ENCODE measurements at regions not wholly inside any gene's neighbourhood (a gene's known extent, or its start where the extent isn't known, plus 50 kb on each side); places are given as distances from the start of the nearest gene placed in this dataset.

DNA sequence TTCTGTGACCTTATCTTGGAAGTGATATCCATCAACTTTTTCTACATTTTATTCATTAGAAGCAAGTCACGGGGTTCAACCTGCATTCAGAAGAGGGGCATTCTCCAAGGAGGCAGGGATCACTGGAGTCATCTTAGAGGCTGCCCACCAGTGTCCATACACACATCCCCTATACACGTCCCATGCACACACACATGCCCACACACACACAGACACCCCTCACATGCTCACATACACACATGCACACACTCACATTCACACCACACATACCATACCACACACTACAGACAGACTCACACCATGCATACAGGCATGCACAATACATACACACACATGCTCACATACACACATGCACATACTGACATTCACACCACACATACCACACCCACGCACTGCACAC, 884.7 kb downstream of the TBC1D22A start:
- TF ChIP-seq, protein P1, sequence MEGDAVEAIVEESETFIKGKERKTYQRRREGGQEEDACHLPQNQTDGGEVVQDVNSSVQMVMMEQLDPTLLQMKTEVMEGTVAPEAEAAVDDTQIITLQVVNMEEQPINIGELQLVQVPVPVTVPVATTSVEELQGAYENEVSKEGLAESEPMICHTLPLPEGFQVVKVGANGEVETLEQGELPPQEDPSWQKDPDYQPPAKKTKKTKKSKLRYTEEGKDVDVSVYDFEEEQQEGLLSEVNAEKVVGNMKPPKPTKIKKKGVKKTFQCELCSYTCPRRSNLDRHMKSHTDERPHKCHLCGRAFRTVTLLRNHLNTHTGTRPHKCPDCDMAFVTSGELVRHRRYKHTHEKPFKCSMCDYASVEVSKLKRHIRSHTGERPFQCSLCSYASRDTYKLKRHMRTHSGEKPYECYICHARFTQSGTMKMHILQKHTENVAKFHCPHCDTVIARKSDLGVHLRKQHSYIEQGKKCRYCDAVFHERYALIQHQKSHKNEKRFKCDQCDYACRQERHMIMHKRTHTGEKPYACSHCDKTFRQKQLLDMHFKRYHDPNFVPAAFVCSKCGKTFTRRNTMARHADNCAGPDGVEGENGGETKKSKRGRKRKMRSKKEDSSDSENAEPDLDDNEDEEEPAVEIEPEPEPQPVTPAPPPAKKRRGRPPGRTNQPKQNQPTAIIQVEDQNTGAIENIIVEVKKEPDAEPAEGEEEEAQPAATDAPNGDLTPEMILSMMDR (IDR thresholded peaks at IDR 0.05; ENCODE audit: control insufficient read depth, extremely low read depth, insufficient read depth) = no peak
- no peak overlapping the region for H3K4me3 ChIP-seq (ENCODE audit: low read depth, low read length)
- no peak for DNase-seq (ENCODE audit: low read depth)

DNA sequence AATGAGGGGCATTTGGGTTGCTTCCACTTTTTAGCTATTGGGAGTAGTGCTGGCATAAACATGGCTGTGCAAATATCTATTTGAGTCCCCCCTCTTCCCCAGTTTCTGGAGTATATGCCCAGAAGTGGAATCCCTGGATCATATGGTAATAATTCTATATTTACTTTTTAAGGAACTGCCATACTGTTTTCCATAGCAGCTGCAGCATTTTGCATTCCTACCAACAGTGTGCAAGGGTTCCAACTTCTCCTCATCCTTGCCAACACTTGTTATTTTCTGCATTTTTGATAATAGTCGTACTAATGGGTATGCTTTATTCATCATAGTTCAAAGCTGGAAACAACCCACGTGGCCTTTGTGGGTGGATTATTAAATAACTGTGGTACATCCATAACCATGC, 883.5 kb downstream of the TBC1D22A start:
- no peak overlapping the region for H3K4me3 ChIP-seq (ENCODE audit: low read depth, low read length)

DNA sequence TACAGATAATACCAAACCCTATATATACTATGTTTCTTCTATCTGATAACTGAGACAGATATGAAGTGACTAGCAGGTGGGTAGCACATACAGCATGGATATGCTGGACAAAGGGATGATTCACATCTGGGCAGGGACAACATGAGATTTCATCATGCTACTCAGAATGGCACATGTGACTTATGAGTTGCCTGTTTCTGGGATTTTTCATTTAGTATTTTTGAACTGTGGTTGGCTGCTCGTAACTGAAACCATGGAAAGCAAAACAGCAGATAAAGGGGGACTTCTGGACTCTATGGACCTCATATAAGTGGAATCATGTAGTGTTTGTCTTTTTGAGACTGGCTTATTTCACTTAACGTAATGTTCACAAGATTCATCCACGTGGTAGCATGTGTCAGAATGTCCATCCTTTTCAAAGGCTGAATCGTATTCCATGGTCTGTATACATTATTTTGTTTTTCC, 883.0 kb downstream of the TBC1D22A start:
- DNase-seq (ENCODE audit: low read depth) = no peak
- TF ChIP-seq, protein P1 (IDR thresholded peaks at IDR 0.05; ENCODE audit: control insufficient read depth, extremely low read depth, insufficient read depth) = no peak
- no peak overlapping the region for H3K4me3 ChIP-seq (ENCODE audit: low read depth, low read length)

More for the DNA sequence above, 883.5 kb downstream of the TBC1D22A start:
- TF ChIP-seq, protein P1 (IDR thresholded peaks at IDR 0.05; ENCODE audit: control insufficient read depth, extremely low read depth, insufficient read depth) = no peak
- no peak for DNase-seq (ENCODE audit: low read depth)

DNA sequence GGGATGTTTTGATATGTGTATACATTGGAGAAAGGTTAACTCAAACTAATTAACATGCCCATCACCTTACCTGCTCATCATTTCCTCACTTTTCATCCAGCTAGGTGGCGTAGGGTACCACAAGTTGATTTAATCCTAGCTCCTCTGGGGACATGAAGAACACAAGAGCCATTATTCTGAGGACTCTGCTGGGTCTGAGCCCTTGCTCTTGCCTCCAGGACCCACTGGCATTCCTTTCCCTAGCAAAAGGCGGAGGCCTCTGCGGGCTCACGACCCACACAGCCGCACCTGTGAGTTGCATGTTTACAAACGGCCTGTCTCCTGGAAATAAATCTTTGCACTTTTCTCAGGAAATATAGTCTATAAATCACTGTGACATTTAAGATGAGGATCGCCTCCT, 871.9 kb downstream of the TBC1D22A start:
- no peak overlapping the region for H3K4me3 ChIP-seq (ENCODE audit: low read depth, low read length)
- TF ChIP-seq, protein P1 (IDR thresholded peaks at IDR 0.05; ENCODE audit: control insufficient read depth, extremely low read depth, insufficient read depth) = peak; percentile 26; the same call in 1 of the 2 replicates
- no peak for DNase-seq (ENCODE audit: low read depth)

DNA sequence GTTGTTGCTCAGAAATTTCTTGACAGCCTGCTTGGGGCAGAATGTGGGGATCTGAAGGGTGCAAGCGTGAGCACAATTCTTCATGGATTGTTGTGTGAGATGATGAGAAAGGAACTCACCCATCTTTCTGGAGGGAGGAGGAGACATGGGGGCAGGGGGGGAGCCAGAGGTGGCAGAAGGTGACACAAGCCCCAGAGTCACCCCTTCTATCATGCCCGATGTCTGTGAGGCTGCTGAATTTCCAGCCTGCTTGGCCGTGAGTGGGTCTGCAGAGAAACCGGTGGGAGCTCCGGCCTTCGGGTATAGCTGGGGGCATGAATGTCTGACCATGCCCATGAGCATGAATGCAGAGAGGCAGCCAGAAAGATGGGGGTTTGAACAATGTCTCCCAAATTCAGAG, 870.7 kb downstream of the TBC1D22A start:
- H3K4me3 ChIP-seq (ENCODE audit: low read depth, low read length) = peak overlapping the region; percentile 94
- DNase-seq (ENCODE audit: low read depth) = no peak
- TF ChIP-seq, protein P1 (IDR thresholded peaks at IDR 0.05; ENCODE audit: control insufficient read depth, extremely low read depth, insufficient read depth) = no peak

DNA sequence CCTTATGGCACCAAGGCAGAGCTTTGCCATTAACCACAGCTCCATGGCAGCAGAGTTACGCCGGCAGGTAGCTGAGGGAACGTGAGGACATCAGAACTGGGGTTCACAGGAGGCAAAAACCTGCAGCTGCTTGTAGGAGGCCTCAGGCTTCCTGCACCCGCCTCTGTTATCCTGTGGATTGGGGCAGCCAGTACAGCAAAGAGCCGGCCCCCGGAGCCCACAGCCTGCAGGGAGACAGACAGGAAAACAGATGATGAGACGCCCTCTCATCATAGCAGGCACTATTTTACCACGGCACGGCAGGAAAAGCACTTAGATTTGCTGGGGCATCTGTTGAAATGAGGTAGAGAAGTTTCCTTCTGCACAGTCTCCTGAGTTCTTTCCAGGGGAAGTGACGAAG, 870.3 kb downstream of the TBC1D22A start:
- peak overlapping the region; percentile 94 for H3K4me3 ChIP-seq (ENCODE audit: low read depth, low read length)
- TF ChIP-seq, protein P1 (IDR thresholded peaks at IDR 0.05; ENCODE audit: control insufficient read depth, extremely low read depth, insufficient read depth) = no peak
- DNase-seq (ENCODE audit: low read depth) = no peak

DNA sequence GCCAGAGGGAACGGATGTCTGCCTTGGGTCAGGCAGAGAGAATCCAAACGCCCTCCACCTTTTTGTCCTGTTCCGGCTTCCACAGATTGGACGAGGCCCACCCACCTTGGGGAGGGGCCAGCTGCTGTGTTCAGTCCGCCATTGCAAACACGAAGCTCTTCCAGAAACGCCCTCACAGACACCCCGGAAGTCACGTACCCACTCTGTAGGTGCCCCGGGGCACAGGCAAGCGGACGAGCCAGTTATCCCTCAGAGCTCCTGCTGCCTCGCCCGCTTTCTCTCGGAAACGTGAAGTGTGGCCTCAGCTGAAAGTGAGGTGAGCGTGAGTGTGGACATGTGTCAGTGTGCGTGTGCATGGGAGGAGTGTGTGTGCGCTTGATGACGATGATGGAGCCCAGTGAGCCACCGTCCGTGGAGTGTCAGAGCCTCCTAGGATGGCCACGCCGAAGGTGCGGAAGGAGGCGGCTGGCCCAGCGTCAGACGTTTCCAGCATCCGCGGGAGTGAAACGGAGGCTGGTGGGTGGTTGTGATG, 869.2 kb downstream of the TBC1D22A start:
- TF ChIP-seq, protein P1 (IDR thresholded peaks at IDR 0.05; ENCODE audit: control insufficient read depth, extremely low read depth, insufficient read depth) = no peak
- peak; percentile 86 for DNase-seq (ENCODE audit: low read depth)
- peak overlapping the region; percentile 94 for H3K4me3 ChIP-seq (ENCODE audit: low read depth, low read length)
